DND-41 (cell line): ENCODE measurements at regions not wholly inside any gene's neighbourhood (a gene's known extent, or its start where the extent isn't known, plus 50 kb on each side); places are given as distances from the start of the nearest gene placed in this dataset.

ENCODE experiments used
- ATAC-seq: fragments of 200-7000 bp; cut with Tn5 transposase; 3 replicates; pipeline ENCODE4 v1.9.1; 2021; ENCODE audit warnings: low read depth; ENCODE audit not compliant: insufficient read depth
- DNase-seq: peaks from one replicate; pipeline ENCODE4 v3.0.0-alpha.2; 2020
- H2AFZ ChIP-seq: 2 replicates; pipeline ENCODE4 v1.6.0; 2012; ENCODE audit warnings: low read depth, low read length
- H3K27ac ChIP-seq: 2 replicates; pipeline ENCODE4 v1.5.1; 2012; ENCODE audit warnings: low read length, inconsistent platforms
- H3K27me3 ChIP-seq: fragments of 200-600 bp; sonication (generic); 2 replicates; pipeline ENCODE4 v1.6.0; 2012; ENCODE audit warnings: low read length, mild to moderate bottlenecking, inconsistent platforms; ENCODE audit not compliant: insufficient read depth, poor library complexity
- H3K36me3 ChIP-seq: 2 replicates; pipeline ENCODE4 v1.5.1; 2012; ENCODE audit warnings: low read length, inconsistent platforms; ENCODE audit not compliant: insufficient read depth
- H3K4me1 ChIP-seq: 2 replicates; pipeline ENCODE4 v1.5.1; 2012; ENCODE audit warnings: mild to moderate bottlenecking, low read length; ENCODE audit not compliant: insufficient read depth
- H3K4me2 ChIP-seq: 2 replicates; pipeline ENCODE4 v1.6.0; 2012; ENCODE audit warnings: mild to moderate bottlenecking, moderate library complexity, low read length, inconsistent platforms; ENCODE audit not compliant: insufficient read depth
- H3K4me3 ChIP-seq, 2 experiments: fragments of 200-600 bp in 1 of 2; shearing (Covaris generic) in 1 of 2; 2 replicates each; pipeline ENCODE4 v1.5.1; 2012 to 2016; ENCODE audit warnings: inconsistent platforms in 2 of 2, low read length in 2 of 2, mild to moderate bottlenecking in 2 of 2, low read depth in 1 of 2, moderate library complexity in 1 of 2
- H3K79me2 ChIP-seq: 2 replicates; pipeline ENCODE4 v1.6.0; 2012; ENCODE audit warnings: low read length, inconsistent platforms; ENCODE audit not compliant: insufficient read depth
- H3K9ac ChIP-seq: 2 replicates; pipeline ENCODE4 v1.6.0; 2012; ENCODE audit warnings: low read depth, mild to moderate bottlenecking, inconsistent platforms, low read length, moderate library complexity
- H3K9me3 ChIP-seq: 2 replicates; pipeline ENCODE4 v1.5.1; 2012; ENCODE audit warnings: low read length, moderate library complexity, mild to moderate bottlenecking, inconsistent platforms; ENCODE audit not compliant: insufficient read depth, severe bottlenecking
- H4K20me1 ChIP-seq: 2 replicates; pipeline ENCODE4 v1.6.0; 2012; ENCODE audit warnings: low read length; ENCODE audit not compliant: insufficient read depth
- CTCF ChIP-seq: IDR thresholded peaks from 2 replicates; pipeline ENCODE4 v1.5.1; 2012; ENCODE audit warnings: borderline replicate concordance, low read length, moderate library complexity, mild to moderate bottlenecking; ENCODE audit not compliant: poor library complexity, severe bottlenecking; ENCODE audit errors: extremely low read depth
- EZH2 ChIP-seq: IDR thresholded peaks from 3 replicates; pipeline ENCODE4 v1.6.1; 2012; ENCODE audit warnings: borderline replicate concordance, low read depth, mild to moderate bottlenecking, moderate library complexity, low read length, inconsistent platforms; ENCODE audit not compliant: severe bottlenecking

- ATAC-seq (no peak), DNase-seq (no peak)
- Histone ChIP-seq H2AFZ (no peak overlapping the region), H3K4me1 (no peaks in the 10 kb centered on the region), H3K9me3 (no peaks in the 10 kb centered on the region), H3K36me3 (no peaks in the 10 kb centered on the region), H3K27me3 (no peaks in the 10 kb centered on the region), H3K27ac (no peak overlapping the region), H3K4me3 (no peak overlapping the region), H3K79me2 (no peaks in the 10 kb centered on the region), H3K4me2 (no peak overlapping the region), H3K9ac (no peak overlapping the region), H4K20me1 (no peaks in the 10 kb centered on the region)
- no peak for TF ChIP-seq CTCF
- TF ChIP-seq EZH2: no peak
Measured at GRCh38 chr14:95814363-95815225, 62.0 kb upstream of the TUNAR start.

- H3K4me3 ChIP-seq: no peak overlapping the region
- no peaks in the 10 kb centered on the region for H4K20me1 ChIP-seq
- H3K27ac ChIP-seq: no peak overlapping the region
- no peak overlapping the region for H3K4me2 ChIP-seq
- TF ChIP-seq EZH2 (no peak), CTCF (no peak)
- no peaks in the 10 kb centered on the region for H3K36me3 ChIP-seq
- H2AFZ ChIP-seq: no peak overlapping the region
- H3K27me3 ChIP-seq: no peaks in the 10 kb centered on the region
- ATAC-seq (no peak), DNase-seq (no peak)
- no peaks in the 10 kb centered on the region for H3K4me1 ChIP-seq
- no peaks in the 10 kb centered on the region for H3K9me3 ChIP-seq
- no peak overlapping the region for H3K9ac ChIP-seq
- no peaks in the 10 kb centered on the region for H3K79me2 ChIP-seq
Measured at GRCh38 chr14:95811813-95812212, 64.8 kb upstream of the TUNAR start.

- no peak overlapping the region for H3K9ac ChIP-seq
- ATAC-seq: no peak
- H3K79me2 ChIP-seq: no peaks in the 10 kb centered on the region
- H4K20me1 ChIP-seq: no peaks in the 10 kb centered on the region
- H3K4me1 ChIP-seq: no peaks in the 10 kb centered on the region
- no peak overlapping the region for H3K4me3 ChIP-seq
- DNase-seq: no peak
- peaks cover 11% of the 10 kb centered on the region for H3K9me3 ChIP-seq
- H3K36me3 ChIP-seq: no peaks in the 10 kb centered on the region
- H3K27ac ChIP-seq: no peak overlapping the region
- no peak for TF ChIP-seq CTCF
- TF ChIP-seq EZH2: no peak
- H3K4me2 ChIP-seq: no peak overlapping the region
- H3K27me3 ChIP-seq: no peaks in the 10 kb centered on the region
- H2AFZ ChIP-seq: no peak overlapping the region
Measured at GRCh38 chr14:95808371-95808770, 68.3 kb upstream of the TUNAR start.

GRCh38 chr14:95796788-95797187 lies 79.8 kb upstream of the TUNAR start:
- no peak overlapping the region for H3K9ac ChIP-seq
- no peaks in the 10 kb centered on the region for H3K79me2 ChIP-seq

More at GRCh38 chr14:95796788-95797187, 79.8 kb upstream of the TUNAR start:
- Histone ChIP-seq H3K4me3 (no peak overlapping the region), H3K9me3 (no peaks in the 10 kb centered on the region), H3K4me1 (no peaks in the 10 kb centered on the region), H3K27me3 (no peaks in the 10 kb centered on the region), H3K4me2 (no peak overlapping the region), H3K27ac (no peak overlapping the region), H4K20me1 (no peaks in the 10 kb centered on the region), H2AFZ (no peak overlapping the region), H3K36me3 (no peaks in the 10 kb centered on the region)
- no peak for DNase-seq
- ATAC-seq: no peak
- TF ChIP-seq CTCF (no peak), EZH2 (no peak)
